Spleen (tissue), 7 donors: ENCODE measurements at regions not wholly inside any gene's neighbourhood (a gene's known extent, or its start where the extent isn't known, plus 50 kb on each side); places are given as distances from the start of the nearest gene placed in this dataset.

Experiments
- CTCF ChIP-seq, 11 experiments: fragments of 200-600 bp in 7 of 11; fragments of 450-650 bp in 4 of 11; sonication (generic) in 4 of 11; IDR thresholded peaks in 8 of 11; conservative IDR thresholded peaks in 3 of 11; 1 replicate in 7 of 11; 2 replicates in 4 of 11; pipeline versions ENCODE4 v1.4.0 to v1.8.0; 2016 to 2021; ENCODE audit warnings: antibody characterized with exemption in 11 of 11, inconsistent platforms in 4 of 11, mild to moderate bottlenecking in 1 of 11
- POLR2A ChIP-seq, 3 donors: fragments of 450-650 bp; IDR thresholded peaks; one replicate each; pipeline ENCODE4 v1.5.1; 2017; ENCODE audit warnings: antibody characterized with exemption in 3 of 3, mild to moderate bottlenecking in 1 of 3
- POLR2AphosphoS5 ChIP-seq, 3 donors: sonication (generic); formaldehyde crosslinking; IDR thresholded peaks; one replicate each; pipeline ENCODE4 v1.5.1; 2017; ENCODE audit warnings: antibody characterized with exemption in 3 of 3
- donor health status: DM: no; HTN: no; CAD: no; lungs with moderate emphysema.
- donor health status: DM: no; HTN: no; CAD: no.
- donor health status: DM: no; HTN: no; CAD: no.

DNA sequence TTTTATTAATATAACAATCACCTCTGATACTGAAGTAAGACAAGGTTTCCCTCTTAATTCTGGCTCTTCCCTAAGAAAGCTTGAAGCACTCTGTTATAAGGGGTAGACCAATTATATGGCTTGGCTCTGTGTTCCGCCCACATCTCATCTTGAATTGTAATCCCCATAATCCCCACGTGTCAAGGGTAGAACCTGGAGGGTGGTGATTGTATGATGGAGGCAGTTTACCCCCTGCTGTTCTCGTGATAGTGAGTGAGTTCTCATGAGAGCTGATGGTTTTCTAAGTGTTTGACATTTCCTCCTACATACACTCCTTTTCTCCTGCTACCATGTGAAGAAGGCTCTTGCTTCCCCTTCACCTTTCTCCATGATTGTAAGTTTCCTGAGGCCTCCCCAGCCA, 363.8 kb upstream of the PCDH20 start:
- TF ChIP-seq CTCF (IDR thresholded peaks at IDR 0.05 in 8 of 11, conservative IDR thresholded peaks at IDR 0.05 in 3 of 11) = no peak
- no peak for TF ChIP-seq POLR2A (IDR thresholded peaks at IDR 0.05)
- TF ChIP-seq POLR2AphosphoS5 (IDR thresholded peaks at IDR 0.05) = no peak
